Fibroblast of villous mesenchyme (primary cell): ENCODE measurements at regions not wholly inside any gene's neighbourhood (a gene's known extent, or its start where the extent isn't known, plus 50 kb on each side); places are given as distances from the start of the nearest gene placed in this dataset.

Experiments used
- DNase-seq: peaks from one replicate; pipeline ENCODE4 v3.0.0-alpha.2; 2010; ENCODE audit warnings: low read depth
- H3K4me3 ChIP-seq: 2 replicates; pipeline ENCODE4 v1.5.1; 2011; ENCODE audit warnings: low read depth, mild to moderate bottlenecking, low read length
- TF ChIP-seq, protein P1 (sequence below): IDR thresholded peaks from 2 replicates; pipeline ENCODE4 v1.5.1; 2012; ENCODE audit warnings: low read depth, mild to moderate bottlenecking, low read length; ENCODE audit not compliant: insufficient read depth

DNA sequence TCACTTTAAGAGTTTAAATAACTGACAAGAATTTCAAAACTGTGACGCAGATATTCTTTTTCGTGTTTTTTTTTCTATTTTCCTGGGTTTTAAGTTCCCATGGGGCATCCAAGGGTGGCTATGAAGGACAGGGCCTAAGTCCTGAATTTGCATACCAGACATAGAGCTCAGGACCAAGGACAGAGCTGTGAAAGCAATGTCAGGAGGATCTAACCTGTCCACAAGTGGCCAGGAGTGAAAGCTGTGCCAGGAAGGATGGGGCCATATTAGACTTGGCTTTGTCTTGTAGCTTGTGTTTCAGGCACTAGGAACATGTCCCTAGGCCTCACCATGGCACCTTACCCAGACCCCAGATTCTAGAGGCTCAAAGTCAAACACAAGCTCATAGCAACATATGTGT, 289.4 kb upstream of the MIR17HG start:
- no peak overlapping the region for H3K4me3 ChIP-seq
- DNase-seq = no peak
- TF ChIP-seq, protein P1, sequence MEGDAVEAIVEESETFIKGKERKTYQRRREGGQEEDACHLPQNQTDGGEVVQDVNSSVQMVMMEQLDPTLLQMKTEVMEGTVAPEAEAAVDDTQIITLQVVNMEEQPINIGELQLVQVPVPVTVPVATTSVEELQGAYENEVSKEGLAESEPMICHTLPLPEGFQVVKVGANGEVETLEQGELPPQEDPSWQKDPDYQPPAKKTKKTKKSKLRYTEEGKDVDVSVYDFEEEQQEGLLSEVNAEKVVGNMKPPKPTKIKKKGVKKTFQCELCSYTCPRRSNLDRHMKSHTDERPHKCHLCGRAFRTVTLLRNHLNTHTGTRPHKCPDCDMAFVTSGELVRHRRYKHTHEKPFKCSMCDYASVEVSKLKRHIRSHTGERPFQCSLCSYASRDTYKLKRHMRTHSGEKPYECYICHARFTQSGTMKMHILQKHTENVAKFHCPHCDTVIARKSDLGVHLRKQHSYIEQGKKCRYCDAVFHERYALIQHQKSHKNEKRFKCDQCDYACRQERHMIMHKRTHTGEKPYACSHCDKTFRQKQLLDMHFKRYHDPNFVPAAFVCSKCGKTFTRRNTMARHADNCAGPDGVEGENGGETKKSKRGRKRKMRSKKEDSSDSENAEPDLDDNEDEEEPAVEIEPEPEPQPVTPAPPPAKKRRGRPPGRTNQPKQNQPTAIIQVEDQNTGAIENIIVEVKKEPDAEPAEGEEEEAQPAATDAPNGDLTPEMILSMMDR = no peak

DNA sequence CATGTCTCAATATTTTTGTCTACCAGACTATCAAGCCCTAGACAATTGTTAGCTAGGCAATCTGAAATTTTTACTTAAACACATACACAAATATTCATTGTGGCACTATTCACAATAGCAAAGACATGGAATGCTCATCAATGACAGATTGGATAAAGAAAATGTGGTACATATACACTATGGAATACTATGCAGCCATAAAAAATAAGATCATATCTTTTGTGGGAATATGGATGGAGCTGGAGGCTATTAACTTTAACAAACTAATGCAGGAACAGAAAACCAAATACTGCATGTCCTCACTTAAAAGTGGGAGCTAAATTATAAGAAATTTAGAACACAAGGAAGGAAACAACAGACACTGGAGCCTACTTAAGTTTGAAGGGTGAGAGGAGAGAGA, 288.6 kb upstream of the MIR17HG start:
- TF ChIP-seq, protein P1 = no peak
- no peak for DNase-seq
- H3K4me3 ChIP-seq = no peak overlapping the region

DNA sequence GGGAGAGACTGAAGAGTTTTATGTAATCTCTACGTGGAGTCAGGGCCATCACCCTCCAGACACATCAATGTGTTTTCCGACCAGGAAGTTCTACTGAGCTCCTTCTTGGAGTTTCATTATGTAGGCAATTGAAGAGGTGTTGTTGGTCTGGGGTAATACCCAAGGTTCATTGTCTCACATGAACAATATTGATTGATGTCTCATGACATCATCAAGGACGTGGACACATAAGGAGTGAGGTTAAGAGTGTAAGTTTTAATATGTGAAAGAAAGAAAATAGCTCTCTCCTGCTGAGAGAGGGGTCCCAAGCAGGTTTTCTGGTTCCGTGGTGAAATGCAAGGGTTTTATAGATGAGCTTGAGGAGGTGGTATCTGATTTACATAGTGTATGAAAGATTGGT, 280.7 kb upstream of the MIR17HG start:
- DNase-seq = no peak
- no peak overlapping the region for H3K4me3 ChIP-seq
- TF ChIP-seq, protein P1 = no peak

DNA sequence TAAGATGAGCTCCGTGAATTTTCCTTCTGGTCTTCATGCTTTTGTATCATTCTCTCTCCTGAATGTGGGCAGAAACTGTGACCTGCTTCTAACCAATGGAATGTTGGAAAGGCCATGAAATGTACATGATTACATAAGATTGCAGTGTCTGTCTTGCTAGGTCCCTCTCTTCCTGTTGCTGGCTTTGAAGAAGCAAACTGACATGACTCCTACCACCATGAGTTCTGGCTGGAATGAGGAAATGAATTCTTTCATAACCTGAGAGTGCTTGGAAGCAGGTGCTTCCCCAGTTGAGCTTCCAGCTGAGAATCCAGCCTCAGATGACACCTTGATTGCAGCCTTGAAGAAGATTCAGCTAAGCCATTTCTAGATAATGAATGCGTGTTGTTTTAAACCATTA, 275.0 kb upstream of the MIR17HG start:
- DNase-seq = no peak
- no peak overlapping the region for H3K4me3 ChIP-seq
- TF ChIP-seq, protein P1 = no peak

DNA sequence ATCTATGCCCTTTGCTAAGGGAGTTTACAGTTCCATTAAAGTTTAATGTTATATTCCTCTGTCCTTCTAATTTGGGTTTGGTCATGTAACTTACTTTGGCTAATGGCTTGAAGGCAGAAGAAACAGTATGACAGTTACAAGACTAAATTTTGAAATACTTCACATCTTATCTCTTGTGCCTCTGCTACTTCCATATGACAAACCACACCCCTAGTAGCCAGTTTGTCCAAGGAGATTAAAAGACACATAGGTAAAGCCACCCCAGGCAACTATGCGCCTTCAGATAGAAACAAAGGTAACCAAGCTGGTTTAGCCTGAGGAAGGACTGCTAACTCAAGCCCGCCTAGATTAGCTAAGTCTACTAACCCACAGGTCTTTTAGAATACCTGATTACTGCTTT, 273.4 kb upstream of the MIR17HG start:
- DNase-seq = no peak
- H3K4me3 ChIP-seq = no peak overlapping the region
- TF ChIP-seq, protein P1 = no peak

DNA sequence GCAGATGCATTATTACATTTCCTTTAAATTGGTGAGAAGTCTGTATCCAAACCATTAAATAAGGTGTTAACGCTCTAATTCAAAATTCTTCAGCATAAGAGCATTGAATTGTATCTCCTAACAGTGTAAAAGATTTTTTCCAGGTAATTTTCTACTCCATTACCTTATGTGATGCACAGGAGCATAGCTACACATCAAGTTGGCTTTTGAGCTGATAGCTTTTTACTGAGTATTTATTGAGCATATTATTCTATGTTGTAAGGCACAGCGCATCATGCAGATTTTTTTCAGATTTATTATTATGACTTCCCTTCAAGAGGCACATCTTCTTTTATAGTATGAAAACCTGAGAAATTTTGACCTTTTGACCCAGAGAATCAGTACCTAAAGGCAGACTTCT, 270.7 kb upstream of the MIR17HG start:
- DNase-seq = no peak
- H3K4me3 ChIP-seq = no peak overlapping the region
- TF ChIP-seq, protein P1 = no peak

DNA sequence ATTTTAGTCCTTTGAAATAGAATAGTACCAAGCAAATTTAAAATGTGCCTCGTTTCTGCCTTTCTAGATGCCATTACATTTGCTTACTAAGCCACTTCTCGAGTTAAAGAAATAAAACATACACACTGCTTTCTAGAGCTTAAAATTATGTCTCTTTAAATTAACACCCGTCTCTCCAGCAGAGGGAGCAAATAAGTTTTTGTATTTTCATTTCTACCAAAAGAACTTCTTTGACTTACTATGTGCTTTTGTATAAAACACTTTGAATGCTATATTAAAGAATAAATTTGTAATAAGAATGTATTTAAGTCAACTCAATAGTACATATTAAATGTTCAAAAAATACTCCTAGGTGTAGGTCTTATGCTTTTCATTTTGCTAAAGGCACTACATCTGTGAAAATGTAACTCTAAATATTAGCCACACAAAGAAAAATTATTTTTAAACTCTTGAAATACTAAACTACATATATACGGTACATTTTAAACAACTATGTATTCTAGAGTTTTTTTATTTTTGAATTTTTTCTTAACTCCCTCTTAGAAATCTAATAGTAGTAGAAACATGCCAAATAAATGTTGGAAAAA, 269.3 kb upstream of the MIR17HG start:
- TF ChIP-seq, protein P1 = no peak
- H3K4me3 ChIP-seq = no peak overlapping the region
- no peak for DNase-seq
